A549 (cell line): ENCODE measurements at regions not wholly inside any gene's neighbourhood (a gene's known extent, or its start where the extent isn't known, plus 50 kb on each side); places are given as distances from the start of the nearest gene placed in this dataset.

ENCODE experiments used
- ATAC-seq, 2 experiments: fragments of 200-7000 bp in 1 of 2; fragments of >200 bp in 1 of 2; cut with Nextera tagmentation in 1 of 2; cut with Tn5 transposase in 1 of 2; 3 replicates each; pipeline versions ENCODE4 v1.8.0 to v1.9.1; 2018 to 2020; ENCODE audit warnings: mild to moderate bottlenecking in 1 of 2, moderate library complexity in 1 of 2
- CTCF ChIA-PET: fragments of 300-600 bp; sonication (Branson Sonifier 250); formaldehyde crosslinking; extraction: SDS; loops from one replicate; lab custom pipeline; 2021; ENCODE audit warnings: antibody characterized with exemption, inconsistent platforms; lab: Yijun Ruan, JAX
- POLR2A ChIA-PET: fragments of 350-600 bp; formaldehyde crosslinking; extraction: SDS; loops from one replicate; lab custom pipeline; 2021; ENCODE audit warnings: antibody characterized with exemption, inconsistent platforms; lab: Yijun Ruan, JAX
- DNase-seq, 2 experiments: peaks; one replicate each; pipeline versions ENCODE4 v3.0.0 to v3.0.0-alpha.2; 2011 to 2016; ENCODE audit warnings: low read depth in 1 of 2, low spot score in 1 of 2
- FAIRE-seq: peaks from 2 replicates; lab custom pipeline; 2011; peaks lifted over from hg19 to GRCh38; lab: Jason Lieb, UNC
- H3K27ac ChIP-seq, 2 experiments: fragments of >200 bp; sonication (Bioruptor Twin); formaldehyde crosslinking; 3 replicates each; pipeline ENCODE4 v1.5.1; 2016 to 2017
- H3K4me1 ChIP-seq: fragments of >200 bp; sonication (Bioruptor Twin); formaldehyde crosslinking; 3 replicates; pipeline ENCODE4 v1.6.1; 2016
- H3K4me2 ChIP-seq: fragments of >200 bp; sonication (Bioruptor Twin); formaldehyde crosslinking; 3 replicates; pipeline ENCODE4 v1.6.1; 2016
- H3K4me3 ChIP-seq: fragments of >200 bp; sonication (Bioruptor Twin); formaldehyde crosslinking; 3 replicates; pipeline ENCODE4 v1.5.1; 2016
- H3K9me3 ChIP-seq: fragments of >200 bp; sonication (Bioruptor Twin); formaldehyde crosslinking; 3 replicates; pipeline ENCODE4 v1.6.1; 2016
- CBX2 ChIP-seq: fragments of 200-600 bp; sonication (generic); IDR thresholded peaks from 2 replicates; pipeline ENCODE4 v1.6.1; 2016; ENCODE audit warnings: low read depth, mild to moderate bottlenecking, borderline replicate concordance
- CBX8 ChIP-seq: fragments of 200-600 bp; sonication (generic); IDR thresholded peaks from 2 replicates; pipeline ENCODE4 v1.6.1; 2016
- CHD2 ChIP-seq: fragments of 150-350 bp; IDR thresholded peaks from 2 replicates; pipeline ENCODE4 v1.6.1; 2014; ENCODE audit warnings: low read length; ENCODE audit not compliant: partially characterized antibody
- EHF ChIP-seq: fragments of 250-450 bp; sonication (Bioruptor Pico); IDR thresholded peaks from 2 replicates; pipeline ENCODE4 v1.5.0; 2020; ENCODE audit warnings: mild to moderate bottlenecking
- ESRRA ChIP-seq: fragments of 150-350 bp; IDR thresholded peaks from 2 replicates; pipeline ENCODE4 v1.6.1; 2014; ENCODE audit warnings: mild to moderate bottlenecking, low read length, borderline replicate concordance
- FOSB ChIP-seq: fragments of 250-450 bp; sonication (Bioruptor Pico); IDR thresholded peaks from 2 replicates; pipeline ENCODE4 v1.5.0; 2020; ENCODE audit warnings: mild to moderate bottlenecking, moderate library complexity
- FOSL2 ChIP-seq, 2 experiments: fragments of 450-650 bp in 1 of 2; fragments of >200 bp in 1 of 2; sonication (Bioruptor Twin) in 1 of 2; formaldehyde crosslinking; IDR thresholded peaks; 2 replicates each; pipeline versions ENCODE4 v1.5.0 to v1.6.1; 2016 to 2020; ENCODE audit warnings: mild to moderate bottlenecking in 1 of 2, moderate library complexity in 1 of 2
- GATA3 ChIP-seq: IDR thresholded peaks from 2 replicates; pipeline ENCODE4 v1.6.1; 2012; ENCODE audit warnings: borderline replicate concordance
- HEYL ChIP-seq: fragments of 250-450 bp; sonication (Bioruptor Pico); IDR thresholded peaks from 2 replicates; pipeline ENCODE4 v1.8.0; 2021; ENCODE audit warnings: mild to moderate bottlenecking, moderate library complexity
- HOXB5 ChIP-seq: fragments of 250-450 bp; sonication (Bioruptor Pico); IDR thresholded peaks from 2 replicates; pipeline ENCODE4 v1.5.0; 2020; ENCODE audit warnings: mild to moderate bottlenecking, moderate library complexity
- KDM5A ChIP-seq: fragments of 200-600 bp; sonication (generic); IDR thresholded peaks from 2 replicates; pipeline ENCODE4 v1.6.1; 2016; ENCODE audit warnings: antibody characterized with exemption, mild to moderate bottlenecking
- MAFK ChIP-seq: fragments of 450-650 bp; IDR thresholded peaks from 2 replicates; pipeline ENCODE4 v1.6.1; 2014; ENCODE audit not compliant: partially characterized antibody
- MAZ ChIP-seq: fragments of 150-350 bp; IDR thresholded peaks from 2 replicates; pipeline ENCODE4 v1.6.1; 2014; ENCODE audit warnings: antibody characterized with exemption, low read depth, low read length, borderline replicate concordance
- NFE2L2 ChIP-seq: fragments of 150-350 bp; conservative IDR thresholded peaks from 2 replicates; pipeline ENCODE4 v1.6.1; 2014; ENCODE audit warnings: low read length
- NPAS2 ChIP-seq: fragments of 250-450 bp; sonication (Bioruptor Pico); IDR thresholded peaks from 2 replicates; pipeline ENCODE4 v1.8.0; 2022; ENCODE audit warnings: mild to moderate bottlenecking, moderate library complexity, borderline replicate concordance
- NR3C1 ChIP-seq: fragments of >200 bp; sonication (Bioruptor Twin); formaldehyde crosslinking; IDR thresholded peaks from 3 replicates; pipeline ENCODE4 v1.6.1; 2017
- POLR2AphosphoS2 ChIP-seq: conservative IDR thresholded peaks from 2 replicates; pipeline ENCODE4 v1.6.1; 2012; ENCODE audit warnings: low read length, improper control_type of control experiment, inconsistent platforms
- RAD21 ChIP-seq, 2 experiments: fragments of >200 bp in 1 of 2; sonication (Bioruptor Twin) in 1 of 2; formaldehyde crosslinking in 1 of 2; IDR thresholded peaks in 1 of 2; conservative IDR thresholded peaks in 1 of 2; 2 replicates in 1 of 2; 3 replicates in 1 of 2; pipeline ENCODE4 v1.6.1; 2012 to 2018; ENCODE audit warnings: inconsistent platforms in 1 of 2
- RCOR1 ChIP-seq: fragments of 150-350 bp; IDR thresholded peaks from 2 replicates; pipeline ENCODE4 v1.6.1; 2014; ENCODE audit warnings: antibody characterized with exemption, low read length, low read depth
- RFX5 ChIP-seq: fragments of 450-650 bp; IDR thresholded peaks from 2 replicates; pipeline ENCODE4 v1.7.1; 2014; ENCODE audit warnings: antibody characterized with exemption, mild to moderate bottlenecking, moderate library complexity
- SREBF2 ChIP-seq: fragments of 450-650 bp; IDR thresholded peaks from 2 replicates; pipeline ENCODE4 v1.6.1; 2014; ENCODE audit warnings: mild to moderate bottlenecking, moderate library complexity
- TFCP2L1 ChIP-seq: fragments of 250-450 bp; sonication (Bioruptor Pico); IDR thresholded peaks from 2 replicates; pipeline ENCODE4 v1.5.0; 2021; ENCODE audit warnings: mild to moderate bottlenecking
- ZNF302 ChIP-seq: fragments of 250-450 bp; sonication (Bioruptor Pico); IDR thresholded peaks from 2 replicates; pipeline ENCODE4 v1.9.0; 2021; ENCODE audit warnings: inconsistent platforms, mild to moderate bottlenecking, moderate library complexity
- WGBS: methylation state at CpG from one replicate; pipeline ENCODE4 v1.1.6; 2017; ENCODE audit errors: missing lambda C conversion rate; 5-methylcytosine and 5-hydroxymethylcytosine counted together
- TF ChIP-seq, protein P1 (sequence below): IDR thresholded peaks from 2 replicates; pipeline ENCODE4 v1.6.1; 2012
- TF ChIP-seq, protein P2 (sequence below): fragments of >200 bp; sonication (Bioruptor Twin); formaldehyde crosslinking; IDR thresholded peaks from 3 replicates; pipeline ENCODE4 v1.6.1; 2016
- TF ChIP-seq, protein P3 (sequence below): IDR thresholded peaks from 2 replicates; pipeline ENCODE4 v1.6.1; 2012; ENCODE audit warnings: low read depth, borderline replicate concordance
- TF ChIP-seq, protein P4 (sequence below): fragments of 450-650 bp; IDR thresholded peaks from 2 replicates; pipeline ENCODE4 v1.6.1; 2014; ENCODE audit warnings: antibody characterized with exemption

DNA sequence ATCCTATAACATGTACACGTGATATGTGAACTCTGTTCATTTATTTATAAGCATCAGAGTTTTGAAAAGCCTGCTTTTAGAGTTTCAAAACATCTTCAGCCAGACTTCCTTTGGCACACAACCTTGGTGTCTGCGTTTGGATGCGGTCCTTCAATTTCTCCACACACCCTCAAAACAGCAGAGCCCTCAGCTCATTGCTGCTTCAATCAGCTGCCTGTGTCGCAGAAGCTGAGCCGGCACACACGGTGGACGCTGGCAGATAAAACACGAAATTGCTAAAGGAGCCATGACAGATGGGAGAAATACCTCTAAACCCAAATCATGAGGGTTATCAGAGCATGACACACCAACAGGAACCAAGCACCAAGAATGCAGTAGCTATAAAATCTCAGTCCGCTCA, 396.4 kb upstream of the AKR1E2 start:
- CTCF ChIA-PET = interaction anchor here (0.9 kb wide), 1 partner anchor 337 kb away, joined by 3 read pairs; no protein-coding TSS in a partner anchor
- H3K9me3 ChIP-seq = no peaks in the 10 kb centered on the region
- ATAC-seq (no peak), DNase-seq (no peak), FAIRE-seq (no peak)
- peaks cover 6% of the 10 kb centered on the region; the same call in 2 of the 3 replicates for H3K4me1 ChIP-seq
- no peak for TF ChIP-seq MAFK
- TF ChIP-seq POLR2AphosphoS2 = no peak
- no peak for TF ChIP-seq EHF (CRISPR knock-in tag)
- TF ChIP-seq, protein P1, sequence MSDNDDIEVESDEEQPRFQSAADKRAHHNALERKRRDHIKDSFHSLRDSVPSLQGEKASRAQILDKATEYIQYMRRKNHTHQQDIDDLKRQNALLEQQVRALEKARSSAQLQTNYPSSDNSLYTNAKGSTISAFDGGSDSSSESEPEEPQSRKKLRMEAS = no peak
- TF ChIP-seq SREBF2 = no peak
- TF ChIP-seq KDM5A = no peak
- TF ChIP-seq TFCP2L1 (CRISPR knock-in tag) = no peak
- no peak for TF ChIP-seq CBX8
- TF ChIP-seq RAD21 (conservative IDR thresholded peaks at IDR 0.05 in 1 of 2, IDR thresholded peaks at IDR 0.05 in 1 of 2) = no peak
- TF ChIP-seq NFE2L2 = no peak
- TF ChIP-seq RFX5 = no peak
- no peak for TF ChIP-seq CHD2
- TF ChIP-seq ZNF302 = no peak
- no peak for TF ChIP-seq MAZ
- no peak for TF ChIP-seq HEYL (CRISPR knock-in tag)
- H3K27ac ChIP-seq = no peak overlapping the region
- 88% methylated on average over 9 of the region's 9 CpGs for WGBS
- H3K4me2 ChIP-seq = no peak overlapping the region
- POLR2A ChIA-PET = no interaction called here
- no peak overlapping the region for H3K4me3 ChIP-seq

DNA sequence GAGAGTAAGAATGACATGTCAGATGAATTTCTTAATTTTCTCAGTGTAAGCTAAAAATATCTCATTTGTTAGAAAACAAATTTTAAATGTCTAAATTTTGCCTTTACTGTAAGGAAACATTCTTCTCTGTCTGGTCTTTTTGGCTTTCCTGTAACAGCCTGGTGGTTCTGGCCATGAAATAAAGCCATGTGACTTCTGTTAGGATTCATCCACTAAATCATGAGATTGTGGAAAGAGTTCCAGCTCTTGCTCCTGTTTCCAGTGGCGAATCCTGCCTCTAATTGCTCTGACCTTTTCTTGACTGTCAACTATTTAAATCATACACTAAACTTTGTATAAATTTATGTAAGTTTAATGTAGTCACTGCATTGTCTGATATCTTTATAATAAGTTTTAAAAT, 398.5 kb upstream of the AKR1E2 start:
- TF ChIP-seq NR3C1 (no peak), CBX2 (no peak), CBX8 (no peak), FOSL2 (IDR thresholded peaks at IDR 0.05) (no peak), FOSL2 (CRISPR knock-in tag; IDR thresholded peaks at IDR 0.05) (no peak), HOXB5 (CRISPR knock-in tag) (no peak), RCOR1 (no peak), NPAS2 (CRISPR knock-in tag) (no peak), ESRRA (no peak), FOSB (CRISPR knock-in tag) (no peak), GATA3 (no peak)
- TF ChIP-seq, protein P2, sequence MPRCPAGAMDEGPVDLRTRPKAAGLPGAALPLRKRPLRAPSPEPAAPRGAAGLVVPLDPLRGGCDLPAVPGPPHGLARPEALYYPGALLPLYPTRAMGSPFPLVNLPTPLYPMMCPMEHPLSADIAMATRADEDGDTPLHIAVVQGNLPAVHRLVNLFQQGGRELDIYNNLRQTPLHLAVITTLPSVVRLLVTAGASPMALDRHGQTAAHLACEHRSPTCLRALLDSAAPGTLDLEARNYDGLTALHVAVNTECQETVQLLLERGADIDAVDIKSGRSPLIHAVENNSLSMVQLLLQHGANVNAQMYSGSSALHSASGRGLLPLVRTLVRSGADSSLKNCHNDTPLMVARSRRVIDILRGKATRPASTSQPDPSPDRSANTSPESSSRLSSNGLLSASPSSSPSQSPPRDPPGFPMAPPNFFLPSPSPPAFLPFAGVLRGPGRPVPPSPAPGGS = no peak
- TF ChIP-seq, protein P3, sequence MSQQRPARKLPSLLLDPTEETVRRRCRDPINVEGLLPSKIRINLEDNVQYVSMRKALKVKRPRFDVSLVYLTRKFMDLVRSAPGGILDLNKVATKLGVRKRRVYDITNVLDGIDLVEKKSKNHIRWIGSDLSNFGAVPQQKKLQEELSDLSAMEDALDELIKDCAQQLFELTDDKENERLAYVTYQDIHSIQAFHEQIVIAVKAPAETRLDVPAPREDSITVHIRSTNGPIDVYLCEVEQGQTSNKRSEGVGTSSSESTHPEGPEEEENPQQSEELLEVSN = no peak
- TF ChIP-seq, protein P4, sequence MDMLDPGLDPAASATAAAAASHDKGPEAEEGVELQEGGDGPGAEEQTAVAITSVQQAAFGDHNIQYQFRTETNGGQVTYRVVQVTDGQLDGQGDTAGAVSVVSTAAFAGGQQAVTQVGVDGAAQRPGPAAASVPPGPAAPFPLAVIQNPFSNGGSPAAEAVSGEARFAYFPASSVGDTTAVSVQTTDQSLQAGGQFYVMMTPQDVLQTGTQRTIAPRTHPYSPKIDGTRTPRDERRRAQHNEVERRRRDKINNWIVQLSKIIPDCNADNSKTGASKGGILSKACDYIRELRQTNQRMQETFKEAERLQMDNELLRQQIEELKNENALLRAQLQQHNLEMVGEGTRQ = no peak
- Histone ChIP-seq H3K4me3 (no peak overlapping the region), H3K4me2 (no peak overlapping the region), H3K4me1 (peaks cover 6% of the 10 kb centered on the region; the same call in 2 of the 3 replicates), H3K9me3 (no peaks in the 10 kb centered on the region), H3K27ac (no peak overlapping the region)
- no peak for ATAC-seq
- 92% methylated on average over 1 of the region's 1 CpG for WGBS
- CTCF ChIA-PET = interaction anchor here (1.0 kb wide), 1 partner anchor 24 kb away, joined by 3 read pairs; no protein-coding TSS in a partner anchor
- DNase-seq = no peak
- POLR2A ChIA-PET = no interaction called here
- no peak for FAIRE-seq
